Astrocyte (in vitro differentiated cells and primary cell): ENCODE measurements at regions not wholly inside any gene's neighbourhood (a gene's known extent, or its start where the extent isn't known, plus 50 kb on each side); places are given as distances from the start of the nearest gene placed in this dataset.

Experiments
- DNase-seq: peaks from one replicate; pipeline ENCODE4 v3.0.0-alpha.2; 2010; ENCODE audit warnings: low read depth
- FAIRE-seq: peaks from 2 replicates; lab custom pipeline; 2011; peaks lifted over from hg19 to GRCh38; lab: Jason Lieb, UNC
- H2AFZ ChIP-seq: 2 replicates; pipeline ENCODE4 v1.6.0; 2012; ENCODE audit warnings: low read depth, low read length, inconsistent platforms
- H3K27ac ChIP-seq: 2 replicates; pipeline ENCODE4 v1.5.1; 2011; ENCODE audit warnings: low read depth, low read length, inconsistent platforms
- H3K27me3 ChIP-seq: 2 replicates; pipeline ENCODE4 v1.6.0; 2011; ENCODE audit warnings: low read length, inconsistent platforms; ENCODE audit not compliant: insufficient read depth
- H3K36me3 ChIP-seq: 2 replicates; pipeline ENCODE4 v1.5.1; 2011; ENCODE audit warnings: low read length, inconsistent platforms; ENCODE audit not compliant: insufficient read depth
- H3K4me1 ChIP-seq: 2 replicates; pipeline ENCODE4 v1.5.1; 2011; ENCODE audit warnings: low read length, inconsistent platforms; ENCODE audit not compliant: insufficient read depth
- H3K4me2 ChIP-seq: 2 replicates; pipeline ENCODE4 v1.6.0; 2012; ENCODE audit warnings: low read length, inconsistent platforms
- H3K4me3 ChIP-seq: 2 replicates; pipeline ENCODE4 v1.5.1; 2011; ENCODE audit warnings: low read depth, mild to moderate bottlenecking, low read length, inconsistent platforms; ENCODE audit not compliant: insufficient read depth
- H3K79me2 ChIP-seq: 2 replicates; pipeline ENCODE4 v1.6.0; 2012; ENCODE audit warnings: mild to moderate bottlenecking, low read length, inconsistent platforms; ENCODE audit not compliant: insufficient read depth
- H3K9ac ChIP-seq: 2 replicates; pipeline ENCODE4 v1.6.0; 2012; ENCODE audit warnings: mild to moderate bottlenecking, low read length, inconsistent platforms
- H3K9me3 ChIP-seq: 2 replicates; pipeline ENCODE4 v1.5.1; 2012; ENCODE audit warnings: low read depth, mild to moderate bottlenecking, low read length, inconsistent platforms; ENCODE audit not compliant: insufficient read depth
- H4K20me1 ChIP-seq: 2 replicates; pipeline ENCODE4 v1.6.0; 2012; ENCODE audit warnings: low read length, inconsistent platforms; ENCODE audit not compliant: insufficient read depth
- H3K27ac Mint-ChIP-seq: one replicate; pipeline ENCODE4 v1.8.0; 2021; ENCODE audit warnings: mild to moderate bottlenecking, mixed read lengths; ENCODE audit not compliant: unreplicated experiment
- H3K27me3 Mint-ChIP-seq: one replicate; pipeline ENCODE4 v1.8.0; 2021; ENCODE audit warnings: low read depth, mixed read lengths; ENCODE audit not compliant: unreplicated experiment
- H3K36me3 Mint-ChIP-seq: one replicate; pipeline ENCODE4 v1.8.0; 2021; ENCODE audit warnings: low read depth, mixed read lengths; ENCODE audit not compliant: unreplicated experiment
- H3K4me1 Mint-ChIP-seq: one replicate; pipeline ENCODE4 v1.8.0; 2021; ENCODE audit warnings: low read depth, mixed read lengths; ENCODE audit not compliant: unreplicated experiment
- H3K4me3 Mint-ChIP-seq: one replicate; pipeline ENCODE4 v1.8.0; 2021; ENCODE audit warnings: mild to moderate bottlenecking, moderate library complexity, mixed read lengths; ENCODE audit not compliant: unreplicated experiment
- H3K9me3 Mint-ChIP-seq: one replicate; pipeline ENCODE4 v1.8.0; 2021; ENCODE audit warnings: mild to moderate bottlenecking, mixed read lengths; ENCODE audit not compliant: unreplicated experiment
- EZH2 ChIP-seq: IDR thresholded peaks from 2 replicates; pipeline ENCODE4 v1.6.1; 2012; ENCODE audit warnings: mild to moderate bottlenecking, low read length, inconsistent platforms; ENCODE audit not compliant: insufficient read depth
- TF ChIP-seq, protein P1 (sequence below): IDR thresholded peaks from 2 replicates; pipeline ENCODE4 v1.5.1; 2011; ENCODE audit warnings: low read depth, mild to moderate bottlenecking, inconsistent platforms, low read length, moderate library complexity; ENCODE audit not compliant: insufficient read depth

DNA sequence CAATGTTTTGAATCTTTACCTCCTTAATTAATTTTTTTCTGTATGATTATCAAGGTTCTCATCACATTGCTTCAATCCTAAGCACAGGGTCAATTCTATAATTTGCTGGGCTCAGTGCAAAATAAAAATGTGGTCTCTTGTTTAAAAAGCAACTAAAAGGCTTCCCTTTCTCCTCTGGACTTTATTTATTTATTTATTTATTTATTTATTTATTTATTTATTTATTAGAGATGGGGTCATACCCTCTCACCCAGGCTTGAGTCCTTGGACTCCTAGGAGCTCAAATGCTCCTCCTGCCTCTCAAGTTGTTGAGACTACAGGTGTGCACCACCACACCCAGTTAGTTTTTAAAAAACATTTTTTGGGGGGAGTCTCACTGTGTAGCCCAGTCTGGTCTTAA lies 710.1 kb upstream of the REG3G start:
- Mint-ChIP-seq H3K27ac (no peak overlapping the region), H3K9me3 (no peaks in the 10 kb centered on the region), H3K27me3 (no peaks in the 10 kb centered on the region), H3K4me3 (no peak overlapping the region), H3K36me3 (no peaks in the 10 kb centered on the region), H3K4me1 (no peaks in the 10 kb centered on the region)
- Histone ChIP-seq H3K9ac (no peak overlapping the region), H3K4me2 (no peak overlapping the region), H3K36me3 (no peaks in the 10 kb centered on the region), H2AFZ (no peak overlapping the region), H3K27ac (no peak overlapping the region), H3K9me3 (peaks cover 6% of the 10 kb centered on the region), H3K4me3 (no peak overlapping the region), H3K4me1 (no peaks in the 10 kb centered on the region), H3K27me3 (no peaks in the 10 kb centered on the region), H4K20me1 (no peaks in the 10 kb centered on the region), H3K79me2 (no peaks in the 10 kb centered on the region)
- TF ChIP-seq, protein P1, sequence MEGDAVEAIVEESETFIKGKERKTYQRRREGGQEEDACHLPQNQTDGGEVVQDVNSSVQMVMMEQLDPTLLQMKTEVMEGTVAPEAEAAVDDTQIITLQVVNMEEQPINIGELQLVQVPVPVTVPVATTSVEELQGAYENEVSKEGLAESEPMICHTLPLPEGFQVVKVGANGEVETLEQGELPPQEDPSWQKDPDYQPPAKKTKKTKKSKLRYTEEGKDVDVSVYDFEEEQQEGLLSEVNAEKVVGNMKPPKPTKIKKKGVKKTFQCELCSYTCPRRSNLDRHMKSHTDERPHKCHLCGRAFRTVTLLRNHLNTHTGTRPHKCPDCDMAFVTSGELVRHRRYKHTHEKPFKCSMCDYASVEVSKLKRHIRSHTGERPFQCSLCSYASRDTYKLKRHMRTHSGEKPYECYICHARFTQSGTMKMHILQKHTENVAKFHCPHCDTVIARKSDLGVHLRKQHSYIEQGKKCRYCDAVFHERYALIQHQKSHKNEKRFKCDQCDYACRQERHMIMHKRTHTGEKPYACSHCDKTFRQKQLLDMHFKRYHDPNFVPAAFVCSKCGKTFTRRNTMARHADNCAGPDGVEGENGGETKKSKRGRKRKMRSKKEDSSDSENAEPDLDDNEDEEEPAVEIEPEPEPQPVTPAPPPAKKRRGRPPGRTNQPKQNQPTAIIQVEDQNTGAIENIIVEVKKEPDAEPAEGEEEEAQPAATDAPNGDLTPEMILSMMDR, result no peak
- no peak for TF ChIP-seq EZH2
- no peak for FAIRE-seq
- DNase-seq, result no peak

DNA sequence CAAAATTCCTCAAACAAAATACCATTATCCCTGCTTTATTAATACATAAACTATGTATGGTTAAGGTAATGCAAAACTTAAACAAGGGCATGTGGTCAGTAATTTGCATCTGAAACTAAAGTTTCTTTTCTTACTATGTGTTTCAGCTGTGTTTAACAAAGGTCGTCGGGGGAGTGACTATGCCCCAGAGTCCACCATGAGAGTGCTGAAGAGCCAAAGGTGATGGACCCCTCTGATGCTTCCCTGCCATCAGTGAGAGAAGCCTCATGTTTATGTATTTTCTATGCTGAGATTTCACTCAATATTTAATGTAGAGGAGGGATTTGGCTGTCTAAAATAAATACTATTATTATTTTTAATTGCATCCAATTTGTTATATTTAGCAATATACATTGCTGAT lies 707.2 kb upstream of the REG3G start:
- TF ChIP-seq, protein P1, result no peak
- no peak for TF ChIP-seq EZH2
- H3K4me2 ChIP-seq, result no peak overlapping the region

DNA sequence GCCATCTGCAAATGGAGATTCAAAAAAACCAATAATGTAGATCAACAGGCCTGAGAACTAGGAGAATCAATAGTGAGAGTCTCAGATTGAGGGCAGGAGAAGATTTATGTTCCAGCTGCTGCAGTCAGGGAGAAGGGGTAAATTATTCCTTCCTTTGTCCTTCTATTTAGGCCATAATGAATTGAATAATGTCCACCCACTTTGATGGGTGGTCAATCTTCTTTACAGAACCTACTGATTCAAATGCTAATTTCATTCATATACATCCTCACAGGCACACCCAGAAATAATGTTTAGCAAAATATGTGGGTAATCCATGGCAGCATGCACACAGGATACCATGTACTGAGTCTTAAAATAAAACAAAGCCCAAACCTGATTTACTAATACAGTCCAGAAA lies 695.3 kb upstream of the REG3G start:
- Mint-ChIP-seq H3K9me3 (no peaks in the 10 kb centered on the region), H3K4me3 (no peak overlapping the region), H3K27me3 (no peaks in the 10 kb centered on the region), H3K4me1 (no peaks in the 10 kb centered on the region), H3K36me3 (no peaks in the 10 kb centered on the region), H3K27ac (no peak overlapping the region)
- TF ChIP-seq, protein P1, result no peak
- no peak for TF ChIP-seq EZH2
- no peaks in the 10 kb centered on the region for H4K20me1 ChIP-seq
- no peak overlapping the region for H3K4me3 ChIP-seq
- H3K36me3 ChIP-seq, result no peaks in the 10 kb centered on the region
- no peak overlapping the region for H2AFZ ChIP-seq
- no peak for DNase-seq
- H3K4me2 ChIP-seq, result no peak overlapping the region
- no peaks in the 10 kb centered on the region for H3K9me3 ChIP-seq
- H3K27ac ChIP-seq, result no peak overlapping the region
- no peaks in the 10 kb centered on the region for H3K4me1 ChIP-seq
- no peak overlapping the region for H3K9ac ChIP-seq
- H3K27me3 ChIP-seq, result no peaks in the 10 kb centered on the region
- no peaks in the 10 kb centered on the region for H3K79me2 ChIP-seq
- no peak for FAIRE-seq

More for the DNA sequence above, 707.2 kb upstream of the REG3G start:
- no peaks in the 10 kb centered on the region for H3K27me3 ChIP-seq
- DNase-seq (no peak), FAIRE-seq (no peak)
- H2AFZ ChIP-seq, result no peak overlapping the region
- no peaks in the 10 kb centered on the region for H3K79me2 ChIP-seq
- H3K36me3 ChIP-seq, result no peaks in the 10 kb centered on the region
- H3K9me3 Mint-ChIP-seq, result peaks cover 2% of the 10 kb centered on the region
- H3K36me3 Mint-ChIP-seq, result no peaks in the 10 kb centered on the region
- no peaks in the 10 kb centered on the region for H4K20me1 ChIP-seq
- H3K27me3 Mint-ChIP-seq, result no peaks in the 10 kb centered on the region
- H3K4me1 ChIP-seq, result no peaks in the 10 kb centered on the region
- no peak overlapping the region for H3K4me3 ChIP-seq
- no peak overlapping the region for H3K9ac ChIP-seq
- no peak overlapping the region for H3K4me3 Mint-ChIP-seq
- no peaks in the 10 kb centered on the region for H3K4me1 Mint-ChIP-seq
- H3K27ac ChIP-seq, result no peak overlapping the region
- no peak overlapping the region for H3K27ac Mint-ChIP-seq
- peaks cover 3% of the 10 kb centered on the region for H3K9me3 ChIP-seq
